ENCODE measurements at regions not wholly inside any gene's neighbourhood (a gene's known extent, or its start where the extent isn't known, plus 50 kb on each side); places are given as distances from the start of the nearest gene placed in this dataset.
A peak's percentile ranks its signal among the peaks of the same experiment; 100 is the strongest.

- no peak for DNase-seq
- Mint-ChIP-seq H3K27ac (no peak overlapping the region), H3K4me3 (no peak overlapping the region)
Observed at GRCh38 chr21:33984021-33984481, 68.4 kb upstream of the ATP5PO start.

GRCh38 chr21:33981391-33982101 lies 65.9 kb upstream of the ATP5PO start:
- Mint-ChIP-seq H3K36me3 (peaks cover 6% of the 10 kb centered on the region), H3K27ac (no peak overlapping the region), H3K4me1 (peaks cover 42% of the 10 kb centered on the region), H3K4me3 (no peak overlapping the region), H3K9me3 (peaks cover 5% of the 10 kb centered on the region), H3K27me3 (no peaks in the 10 kb centered on the region)
- DNase-seq, result no peak

More at GRCh38 chr21:33984021-33984481, 68.4 kb upstream of the ATP5PO start:
- peaks cover 5% of the 10 kb centered on the region for H3K9me3 Mint-ChIP-seq
- peaks cover 6% of the 10 kb centered on the region for H3K36me3 Mint-ChIP-seq
- H3K27me3 Mint-ChIP-seq, result no peaks in the 10 kb centered on the region
- peaks cover 29% of the 10 kb centered on the region for H3K4me1 Mint-ChIP-seq

GRCh38 chr21:33980276-33980916 lies 64.8 kb upstream of the ATP5PO start:
- no peak overlapping the region for H3K4me3 Mint-ChIP-seq
- no peak overlapping the region for H3K27ac Mint-ChIP-seq
- H3K9me3 Mint-ChIP-seq, result peaks cover 5% of the 10 kb centered on the region
- H3K4me1 Mint-ChIP-seq, result peaks cover 49% of the 10 kb centered on the region
- H3K27me3 Mint-ChIP-seq, result no peaks in the 10 kb centered on the region
- peaks cover 6% of the 10 kb centered on the region for H3K36me3 Mint-ChIP-seq
- DNase-seq, result no peak

- H3K36me3 Mint-ChIP-seq, result peaks cover 4% of the 10 kb centered on the region
- peaks cover 51% of the 10 kb centered on the region for H3K4me1 Mint-ChIP-seq
- peaks cover 2% of the 10 kb centered on the region for H3K9me3 Mint-ChIP-seq
- H3K27me3 Mint-ChIP-seq, result no peaks in the 10 kb centered on the region
- no peak overlapping the region for H3K4me3 Mint-ChIP-seq
- H3K27ac Mint-ChIP-seq, result no peak overlapping the region
- no peak for DNase-seq
Observed at GRCh38 chr21:33978585-33978984, 63.0 kb upstream of the ATP5PO start.

GRCh38 chr21:33977721-33978369 lies 62.2 kb upstream of the ATP5PO start:
- Mint-ChIP-seq H3K27me3 (no peaks in the 10 kb centered on the region), H3K36me3 (peaks cover 4% of the 10 kb centered on the region), H3K4me3 (no peak overlapping the region), H3K9me3 (peaks cover 2% of the 10 kb centered on the region), H3K4me1 (peaks cover 50% of the 10 kb centered on the region), H3K27ac (peak overlapping the region; percentile 5)
- DNase-seq, result no peak

- H3K27me3 Mint-ChIP-seq, result no peaks in the 10 kb centered on the region
- no peak for DNase-seq
- peak overlapping the region; percentile 98 for H3K27ac Mint-ChIP-seq
- H3K4me1 Mint-ChIP-seq, result peaks cover 55% of the 10 kb centered on the region
- H3K4me3 Mint-ChIP-seq, result peak overlapping the region; percentile 75
- H3K9me3 Mint-ChIP-seq, result peaks cover 2% of the 10 kb centered on the region
- H3K36me3 Mint-ChIP-seq, result peaks cover 4% of the 10 kb centered on the region
Observed at GRCh38 chr21:33977017-33977720, 61.6 kb upstream of the ATP5PO start.

- peak overlapping the region; percentile 75 for H3K4me3 Mint-ChIP-seq
Observed at GRCh38 chr21:33976082-33977016, 60.7 kb upstream of the ATP5PO start.

GRCh38 chr21:33975548-33976081 lies 60.0 kb upstream of the ATP5PO start:
- H3K9me3 Mint-ChIP-seq, result peaks cover 2% of the 10 kb centered on the region
- peaks cover 9% of the 10 kb centered on the region for H3K36me3 Mint-ChIP-seq
- H3K4me1 Mint-ChIP-seq, result peaks cover 45% of the 10 kb centered on the region
- H3K4me3 Mint-ChIP-seq, result peak overlapping the region; percentile 75
- peak; percentile 71 for DNase-seq
- H3K27ac Mint-ChIP-seq, result peak overlapping the region; percentile 98
- H3K27me3 Mint-ChIP-seq, result no peaks in the 10 kb centered on the region

More at GRCh38 chr21:33976082-33977016, 60.7 kb upstream of the ATP5PO start:
- peaks cover 5% of the 10 kb centered on the region for H3K36me3 Mint-ChIP-seq
- peaks cover 51% of the 10 kb centered on the region for H3K4me1 Mint-ChIP-seq
- H3K9me3 Mint-ChIP-seq, result peaks cover 2% of the 10 kb centered on the region
- DNase-seq, result peak; percentile 54
- no peaks in the 10 kb centered on the region for H3K27me3 Mint-ChIP-seq
- peak overlapping the region; percentile 98 for H3K27ac Mint-ChIP-seq

- Mint-ChIP-seq H3K36me3 (peaks cover 11% of the 10 kb centered on the region), H3K9me3 (peaks cover 2% of the 10 kb centered on the region), H3K27me3 (no peaks in the 10 kb centered on the region), H3K4me1 (peaks cover 45% of the 10 kb centered on the region), H3K4me3 (peak overlapping the region; percentile 51), H3K27ac (peak overlapping the region; percentile 98)
- DNase-seq, result no peak
Observed at GRCh38 chr21:33974513-33975468, 59.2 kb upstream of the ATP5PO start.

- Mint-ChIP-seq H3K4me1 (peaks cover 46% of the 10 kb centered on the region), H3K36me3 (peaks cover 20% of the 10 kb centered on the region), H3K27ac (peak overlapping the region; percentile 13), H3K9me3 (peaks cover 2% of the 10 kb centered on the region), H3K4me3 (no peak overlapping the region), H3K27me3 (no peaks in the 10 kb centered on the region)
- no peak for DNase-seq
Observed at GRCh38 chr21:33973268-33973667, 57.7 kb upstream of the ATP5PO start.

GRCh38 chr21:33972539-33972938 lies 56.9 kb upstream of the ATP5PO start:
- Mint-ChIP-seq H3K9me3 (peaks cover 4% of the 10 kb centered on the region), H3K27me3 (no peaks in the 10 kb centered on the region), H3K27ac (peak overlapping the region; percentile 17), H3K4me3 (no peak overlapping the region), H3K36me3 (peaks cover 22% of the 10 kb centered on the region), H3K4me1 (peaks cover 45% of the 10 kb centered on the region)
- DNase-seq, result no peak

GRCh38 chr21:33971492-33972013 lies 55.9 kb upstream of the ATP5PO start:
- peaks cover 35% of the 10 kb centered on the region for H3K4me1 Mint-ChIP-seq

GRCh38 chr21:33969581-33969980 lies 54.0 kb upstream of the ATP5PO start:
- peaks cover 18% of the 10 kb centered on the region for H3K4me1 Mint-ChIP-seq
- peaks cover 21% of the 10 kb centered on the region for H3K36me3 Mint-ChIP-seq
- DNase-seq, result no peak
- H3K27me3 Mint-ChIP-seq, result no peaks in the 10 kb centered on the region
- H3K27ac Mint-ChIP-seq, result no peak overlapping the region
- H3K4me3 Mint-ChIP-seq, result no peak overlapping the region
- H3K9me3 Mint-ChIP-seq, result peaks cover 4% of the 10 kb centered on the region

More at GRCh38 chr21:33971492-33972013, 55.9 kb upstream of the ATP5PO start:
- H3K27ac Mint-ChIP-seq, result no peak overlapping the region
- no peaks in the 10 kb centered on the region for H3K27me3 Mint-ChIP-seq
- H3K36me3 Mint-ChIP-seq, result peaks cover 25% of the 10 kb centered on the region
- H3K4me3 Mint-ChIP-seq, result no peak overlapping the region
- DNase-seq, result no peak
- peaks cover 6% of the 10 kb centered on the region for H3K9me3 Mint-ChIP-seq
